NCI-H345 treated with DMSO at 0.1 percent for 48 hours (cell line): ENCODE measurements at regions not wholly inside any gene's neighbourhood (a gene's known extent, or its start where the extent isn't known, plus 50 kb on each side); places are given as distances from the start of the nearest gene placed in this dataset.

Experiments used
- DNase-seq: peaks from one replicate; lab custom pipeline; 2025; ENCODE audit not compliant: unreplicated experiment; lab: John Stamatoyannopoulos, UW

- DNase-seq = no peak
Observed at GRCh38 chr6:41404182-41404845, 68.9 kb downstream of the NCR2 start.

- DNase-seq = no peak
Observed at GRCh38 chr6:41405941-41406727, 70.7 kb downstream of the NCR2 start.

GRCh38 chr6:41406728-41407489 lies 71.5 kb downstream of the NCR2 start:
- no peak for DNase-seq

GRCh38 chr6:41408576-41408975 lies 73.2 kb downstream of the NCR2 start:
- DNase-seq = no peak

GRCh38 chr6:41408982-41409381 lies 73.6 kb downstream of the NCR2 start:
- DNase-seq = no peak

- DNase-seq = no peak
Observed at GRCh38 chr6:41409489-41409888, 74.1 kb downstream of the NCR2 start.

GRCh38 chr6:41411961-41412360 lies 76.6 kb downstream of the NCR2 start:
- no peak for DNase-seq

- no peak for DNase-seq
Observed at GRCh38 chr6:41413250-41413649, 77.8 kb downstream of the NCR2 start.

GRCh38 chr6:41416501-41416837 lies 81.1 kb downstream of the NCR2 start:
- DNase-seq = no peak

GRCh38 chr6:41418741-41419140 lies 83.3 kb downstream of the NCR2 start:
- DNase-seq = no peak

- DNase-seq = no peak
Observed at GRCh38 chr6:41419385-41419784, 84.0 kb downstream of the NCR2 start.

- no peak for DNase-seq
Observed at GRCh38 chr6:41420186-41420585, 84.8 kb downstream of the NCR2 start.

- no peak for DNase-seq
Observed at GRCh38 chr6:41422161-41422560, 86.8 kb downstream of the NCR2 start.

GRCh38 chr6:41423002-41423401 lies 87.6 kb downstream of the NCR2 start:
- no peak for DNase-seq

- peak; percentile 78 for DNase-seq
Observed at GRCh38 chr6:41424370-41425058, 89.1 kb downstream of the NCR2 start.

- DNase-seq = no peak
Observed at GRCh38 chr6:41425511-41425910, 90.1 kb downstream of the NCR2 start.

GRCh38 chr6:41426438-41426851 lies 91.0 kb downstream of the NCR2 start:
- no peak for DNase-seq

- no peak for DNase-seq
Observed at GRCh38 chr6:41426888-41427641, 91.7 kb downstream of the NCR2 start.

- DNase-seq = no peak
Observed at GRCh38 chr6:41427642-41428335, 92.4 kb downstream of the NCR2 start.

GRCh38 chr6:41428336-41428995 lies 93.1 kb downstream of the NCR2 start:
- peak; percentile 17 for DNase-seq
